Mesendoderm (in vitro differentiated cells): ENCODE measurements at regions not wholly inside any gene's neighbourhood (a gene's known extent, or its start where the extent isn't known, plus 50 kb on each side); places are given as distances from the start of the nearest gene placed in this dataset.
A peak's percentile ranks its signal among the peaks of the same experiment; 100 is the strongest.

Experiments used
- DNase-seq: peaks from one replicate; pipeline ENCODE4 v3.0.0; 2013
- H2AK5ac ChIP-seq: 2 replicates; pipeline ENCODE4 v1.6.1; 2013; ENCODE audit warnings: low read length, inconsistent platforms
- H2BK120ac ChIP-seq: 2 replicates; pipeline ENCODE4 v1.6.1; 2013; ENCODE audit warnings: low read depth, mild to moderate bottlenecking, low read length, moderate library complexity, mixed read lengths
- H2BK15ac ChIP-seq: replicated peaks from 2 replicates; pipeline ENCODE4 v1.6.1; 2013; ENCODE audit warnings: low read depth, mild to moderate bottlenecking, moderate library complexity
- H2BK5ac ChIP-seq: 2 replicates; pipeline ENCODE4 v1.6.1; 2013; ENCODE audit warnings: low read length, inconsistent platforms
- H3K18ac ChIP-seq: 2 replicates; pipeline ENCODE4 v1.6.1; 2013; ENCODE audit warnings: mild to moderate bottlenecking, low read length, mixed read lengths
- H3K23ac ChIP-seq: one replicate; pipeline ENCODE4 v1.6.1; 2013; ENCODE audit warnings: low read length
- H3K27ac ChIP-seq: 2 replicates; pipeline ENCODE4 v1.5.1; 2013; ENCODE audit warnings: low read depth, mild to moderate bottlenecking, inconsistent platforms, low read length, moderate library complexity
- H3K27me3 ChIP-seq: 2 replicates; pipeline ENCODE4 v1.6.1; 2013; ENCODE audit warnings: low read length, control low read depth, mild to moderate bottlenecking, inconsistent platforms; ENCODE audit not compliant: insufficient read depth, poor library complexity
- H3K36me3 ChIP-seq: 2 replicates; pipeline ENCODE4 v1.6.1; 2013; ENCODE audit warnings: low read length, inconsistent platforms; ENCODE audit not compliant: control insufficient read depth, insufficient read depth
- H3K4ac ChIP-seq: one replicate; pipeline ENCODE4 v1.6.1; 2013; ENCODE audit warnings: low read depth, mild to moderate bottlenecking, low read length, moderate library complexity
- H3K4me1 ChIP-seq: 2 replicates; pipeline ENCODE4 v1.6.1; 2013; ENCODE audit warnings: low read depth, low read length, inconsistent platforms; ENCODE audit not compliant: control insufficient read depth
- H3K4me2 ChIP-seq: 2 replicates; pipeline ENCODE4 v1.6.1; 2013; ENCODE audit warnings: low read length
- H3K4me3 ChIP-seq: 2 replicates; pipeline ENCODE4 v1.5.1; 2013; ENCODE audit warnings: mild to moderate bottlenecking, low read length
- H3K56ac ChIP-seq: one replicate; pipeline ENCODE4 v1.6.1; 2013; ENCODE audit warnings: low read length
- H3K79me1 ChIP-seq: 2 replicates; pipeline ENCODE4 v1.6.1; 2013; ENCODE audit warnings: low read length, inconsistent platforms
- H3K79me2 ChIP-seq: 2 replicates; pipeline ENCODE4 v1.6.1; 2013; ENCODE audit warnings: mild to moderate bottlenecking, low read length; ENCODE audit not compliant: control insufficient read depth, insufficient read depth
- H3K9ac ChIP-seq: 2 replicates; pipeline ENCODE4 v1.6.1; 2013; ENCODE audit warnings: low read length, inconsistent platforms
- H4K5ac ChIP-seq: one replicate; pipeline ENCODE4 v1.6.1; 2013; ENCODE audit warnings: low read length
- H4K8ac ChIP-seq: one replicate; pipeline ENCODE4 v1.6.1; 2013; ENCODE audit warnings: low read depth, mild to moderate bottlenecking, control low read depth, low read length, moderate library complexity
- WGBS: extraction: QIAGEN DNeasy Blood & Tissue Kit; methylation state at CpG from one replicate; pipeline ENCODE4 v1.1.7; 2013; ENCODE audit warnings: low lambda C conversion rate, missing lambda C conversion rate; ENCODE audit not compliant: insufficient coverage; ENCODE audit errors: extremely low coverage; 5-methylcytosine and 5-hydroxymethylcytosine counted together

GRCh38 chr15:66628976-66629723 is 63.4 kb upstream of the LCTL start:
- no peak for DNase-seq
- Histone ChIP-seq H3K23ac (no peak overlapping the region), H4K5ac (no peak overlapping the region), H3K9ac (no peak overlapping the region), H3K27me3 (no peaks in the 10 kb centered on the region), H4K8ac (no peak overlapping the region), H2BK120ac (no peak overlapping the region), H3K36me3 (no peaks in the 10 kb centered on the region), H3K4me1 (peaks cover 22% of the 10 kb centered on the region), H2AK5ac (no peak overlapping the region), H3K56ac (peak overlapping the region; percentile 79), H3K79me1 (no peaks in the 10 kb centered on the region), H2BK15ac (no peak overlapping the region), H2BK5ac (no peak overlapping the region), H3K4me3 (no peak overlapping the region), H3K4ac (peak overlapping the region; percentile 84), H3K4me2 (no peak overlapping the region), H3K27ac (no peak overlapping the region), H3K79me2 (no peaks in the 10 kb centered on the region), H3K18ac (peak overlapping the region; percentile 85)
- WGBS = no CpG with 5 or more reads among the region's 8 CpGs

- Histone ChIP-seq H2BK5ac (peak overlapping the region; percentile 96), H2BK15ac (no peak overlapping the region), H3K9ac (peak overlapping the region; percentile 51), H2AK5ac (peak overlapping the region; percentile 87), H4K5ac (peak overlapping the region; percentile 68), H3K4me3 (no peak overlapping the region), H2BK120ac (peak overlapping the region; percentile 4), H3K79me1 (no peaks in the 10 kb centered on the region), H3K4me2 (no peak overlapping the region), H3K23ac (no peak overlapping the region), H3K18ac (peak overlapping the region; percentile 85), H3K4me1 (peaks cover 22% of the 10 kb centered on the region), H3K4ac (peak overlapping the region; percentile 84), H3K79me2 (no peaks in the 10 kb centered on the region), H4K8ac (no peak overlapping the region), H3K36me3 (no peaks in the 10 kb centered on the region), H3K56ac (peak overlapping the region; percentile 79), H3K27me3 (no peaks in the 10 kb centered on the region), H3K27ac (peak overlapping the region; percentile 54)
- no peak for DNase-seq
- WGBS = no CpG with 5 or more reads among the region's 4 CpGs
Observed at GRCh38 chr15:66629817-66630576, 64.2 kb upstream of the LCTL start.

- H4K8ac ChIP-seq = no peak overlapping the region
- H3K23ac ChIP-seq = no peak overlapping the region
- H3K27me3 ChIP-seq = no peaks in the 10 kb centered on the region
- H3K56ac ChIP-seq = peak overlapping the region; percentile 79
- H2AK5ac ChIP-seq = peak overlapping the region; percentile 87
- H2BK120ac ChIP-seq = no peak overlapping the region
- peak; percentile 82 for DNase-seq
- H2BK5ac ChIP-seq = peak overlapping the region; percentile 96
- H3K9ac ChIP-seq = peak overlapping the region; percentile 51
- H3K27ac ChIP-seq = peak overlapping the region; percentile 54
- H3K4me3 ChIP-seq = no peak overlapping the region
- no peaks in the 10 kb centered on the region for H3K36me3 ChIP-seq
- no peaks in the 10 kb centered on the region for H3K79me1 ChIP-seq
- peak overlapping the region; percentile 84 for H3K4ac ChIP-seq
- WGBS = no CpG with 5 or more reads among the region's 17 CpGs
- peak overlapping the region; percentile 85 for H3K18ac ChIP-seq
- H3K79me2 ChIP-seq = no peaks in the 10 kb centered on the region
- no peak overlapping the region for H3K4me2 ChIP-seq
- H3K4me1 ChIP-seq = peaks cover 22% of the 10 kb centered on the region
- H4K5ac ChIP-seq = no peak overlapping the region
- no peak overlapping the region for H2BK15ac ChIP-seq
Observed at GRCh38 chr15:66630801-66631351, 65.1 kb upstream of the LCTL start.

GRCh38 chr15:66631616-66632263 is 65.9 kb upstream of the LCTL start:
- Histone ChIP-seq H3K4me2 (no peak overlapping the region), H3K4me1 (peaks cover 22% of the 10 kb centered on the region)
- DNase-seq = no peak

GRCh38 chr15:66633041-66633937 is 67.5 kb upstream of the LCTL start:
- H3K79me1 ChIP-seq = no peaks in the 10 kb centered on the region
- H4K5ac ChIP-seq = no peak overlapping the region
- H3K4me3 ChIP-seq = no peak overlapping the region
- no peak overlapping the region for H4K8ac ChIP-seq
- peak overlapping the region; percentile 39 for H3K9ac ChIP-seq
- H3K56ac ChIP-seq = peak overlapping the region; percentile 84
- peak overlapping the region; percentile 87 for H2BK5ac ChIP-seq
- H3K4me2 ChIP-seq = no peak overlapping the region
- peak overlapping the region; percentile 98 for H2AK5ac ChIP-seq
- H3K4me1 ChIP-seq = peaks cover 22% of the 10 kb centered on the region
- no peak overlapping the region for H3K27ac ChIP-seq
- no peaks in the 10 kb centered on the region for H3K36me3 ChIP-seq
- peak overlapping the region; percentile 10 for H3K18ac ChIP-seq
- no peaks in the 10 kb centered on the region for H3K79me2 ChIP-seq
- H3K27me3 ChIP-seq = no peaks in the 10 kb centered on the region
- no CpG with 5 or more reads among the region's 19 CpGs for WGBS
- DNase-seq = no peak
- H2BK15ac ChIP-seq = no peak overlapping the region
- H3K4ac ChIP-seq = peak overlapping the region; percentile 65
- H2BK120ac ChIP-seq = no peak overlapping the region
- H3K23ac ChIP-seq = peak overlapping the region; percentile 54

More at GRCh38 chr15:66631616-66632263, 65.9 kb upstream of the LCTL start:
- Histone ChIP-seq H2BK120ac (peak overlapping the region; percentile 3), H3K79me1 (no peaks in the 10 kb centered on the region), H3K36me3 (no peaks in the 10 kb centered on the region), H3K9ac (peak overlapping the region; percentile 46), H3K79me2 (no peaks in the 10 kb centered on the region), H3K56ac (peak overlapping the region; percentile 84), H4K5ac (no peak overlapping the region), H3K27me3 (no peaks in the 10 kb centered on the region), H2AK5ac (peak overlapping the region; percentile 52), H2BK5ac (peak overlapping the region; percentile 79), H4K8ac (no peak overlapping the region), H3K27ac (no peak overlapping the region), H2BK15ac (no peak overlapping the region), H3K4me3 (no peak overlapping the region), H3K4ac (peak overlapping the region; percentile 61), H3K18ac (peak overlapping the region; percentile 34), H3K23ac (no peak overlapping the region)
- WGBS = no CpG with 5 or more reads among the region's 7 CpGs
